ENCODE measurements at regions not wholly inside any gene's neighbourhood (a gene's known extent, or its start where the extent isn't known, plus 50 kb on each side); places are given as distances from the start of the nearest gene placed in this dataset.

DNA sequence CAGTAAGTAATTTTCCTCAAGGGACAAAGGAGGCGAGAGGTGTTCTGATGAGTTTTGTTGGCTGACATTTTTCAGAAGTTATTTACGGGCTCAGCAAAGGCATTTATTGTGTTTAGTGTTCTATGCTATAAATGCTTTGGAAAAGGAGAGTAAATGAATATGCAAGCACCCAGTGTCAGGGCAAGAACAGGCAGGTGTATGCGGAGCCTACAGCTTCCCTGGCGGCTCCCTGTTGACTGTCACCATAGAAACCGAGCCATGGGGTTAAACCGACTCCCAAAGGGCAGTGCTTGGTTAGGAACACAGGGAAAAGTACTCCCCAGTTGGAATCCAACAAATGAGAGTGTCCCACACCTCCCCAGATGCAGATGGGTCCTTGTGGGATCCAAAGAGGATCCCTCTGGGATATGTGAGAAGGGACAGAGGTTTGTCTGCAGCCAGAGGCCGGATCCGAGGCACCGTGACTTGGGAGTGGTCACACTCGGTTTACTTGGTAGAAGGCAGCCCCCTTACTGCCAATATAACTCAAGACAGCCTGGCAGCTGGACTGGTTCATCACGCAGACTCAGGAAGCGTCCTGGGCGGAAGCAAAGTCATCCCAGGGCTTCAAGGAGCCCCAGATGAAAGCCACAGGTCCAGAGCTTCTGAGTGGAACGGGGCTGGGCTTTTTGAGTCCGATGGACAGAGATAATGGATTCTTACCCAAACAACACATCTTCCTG is 329.7 kb downstream of the CTTN start:
- Histone ChIP-seq H3K4me2 (no peak overlapping the region), H3K79me2 (ENCODE audit: low read depth) (no peaks in the 10 kb centered on the region), H3K9me3 (ENCODE audit: insufficient read depth, low read depth) (no peaks in the 10 kb centered on the region), H3K27me3 (ENCODE audit: insufficient read depth, low read depth) (no peaks in the 10 kb centered on the region), H3K4me1 (replicated peaks; ENCODE audit: insufficient read depth) (no peaks in the 10 kb centered on the region), H3K27ac (no peak overlapping the region), H4K20me1 (ENCODE audit: insufficient read depth) (peaks cover 10% of the 10 kb centered on the region), H3K9me2 (ENCODE audit: insufficient read depth) (no peaks in the 10 kb centered on the region), H3K4me3 (no peak overlapping the region), H3K36me3 (ENCODE audit: low read depth) (no peaks in the 10 kb centered on the region), H3F3A (ENCODE audit: insufficient read depth, low read depth) (no peaks in the 10 kb centered on the region), H2AFZ (no peak overlapping the region)
- CTCF ChIA-PET: no interaction called here
- POLR2A ChIA-PET (ENCODE audit: unreplicated experiment): no interaction called here
- TF ChIP-seq EZH2 (IDR thresholded peaks at IDR 0.05; ENCODE audit: low read depth): no peak
- TF ChIP-seq, protein P1, sequence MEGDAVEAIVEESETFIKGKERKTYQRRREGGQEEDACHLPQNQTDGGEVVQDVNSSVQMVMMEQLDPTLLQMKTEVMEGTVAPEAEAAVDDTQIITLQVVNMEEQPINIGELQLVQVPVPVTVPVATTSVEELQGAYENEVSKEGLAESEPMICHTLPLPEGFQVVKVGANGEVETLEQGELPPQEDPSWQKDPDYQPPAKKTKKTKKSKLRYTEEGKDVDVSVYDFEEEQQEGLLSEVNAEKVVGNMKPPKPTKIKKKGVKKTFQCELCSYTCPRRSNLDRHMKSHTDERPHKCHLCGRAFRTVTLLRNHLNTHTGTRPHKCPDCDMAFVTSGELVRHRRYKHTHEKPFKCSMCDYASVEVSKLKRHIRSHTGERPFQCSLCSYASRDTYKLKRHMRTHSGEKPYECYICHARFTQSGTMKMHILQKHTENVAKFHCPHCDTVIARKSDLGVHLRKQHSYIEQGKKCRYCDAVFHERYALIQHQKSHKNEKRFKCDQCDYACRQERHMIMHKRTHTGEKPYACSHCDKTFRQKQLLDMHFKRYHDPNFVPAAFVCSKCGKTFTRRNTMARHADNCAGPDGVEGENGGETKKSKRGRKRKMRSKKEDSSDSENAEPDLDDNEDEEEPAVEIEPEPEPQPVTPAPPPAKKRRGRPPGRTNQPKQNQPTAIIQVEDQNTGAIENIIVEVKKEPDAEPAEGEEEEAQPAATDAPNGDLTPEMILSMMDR (conservative IDR thresholded peaks at IDR 0.05): no peak
- no peak for DNase-seq
- intact Hi-C loops (cut with micrococcal nuclease; ENCODE audit: unreplicated experiment): no loop called here
- BruUV-seq (replicated peaks): no TSS peak

DNA sequence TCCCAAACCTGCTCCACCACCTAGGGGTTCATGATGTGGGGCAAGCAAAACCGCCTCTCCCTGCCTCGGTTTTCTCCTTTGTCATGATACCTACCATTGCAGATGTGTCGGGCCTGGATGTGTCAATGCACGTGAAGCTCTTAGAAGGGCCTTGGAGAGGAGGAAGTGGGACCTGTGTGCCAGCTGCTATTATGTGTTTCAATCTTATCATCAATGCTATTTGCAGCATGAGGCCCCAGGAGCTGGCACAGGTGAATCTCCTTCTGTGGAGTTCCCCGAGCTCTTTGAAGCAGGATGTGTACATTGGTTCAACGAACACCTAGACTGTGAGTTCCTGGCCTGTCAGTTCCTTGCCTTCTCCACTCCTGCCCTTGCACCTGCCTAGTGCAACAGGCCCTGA is 331.6 kb downstream of the CTTN start:
- H4K20me1 ChIP-seq (ENCODE audit: insufficient read depth): peaks cover 10% of the 10 kb centered on the region
- CTCF ChIA-PET: no interaction called here
- no peaks in the 10 kb centered on the region for H3K4me1 ChIP-seq (replicated peaks; ENCODE audit: insufficient read depth)
- H3K79me2 ChIP-seq (ENCODE audit: low read depth): no peaks in the 10 kb centered on the region
- no peak overlapping the region for H3K4me3 ChIP-seq
- H3K27me3 ChIP-seq (ENCODE audit: insufficient read depth, low read depth): no peaks in the 10 kb centered on the region
- TF ChIP-seq, protein P1 (conservative IDR thresholded peaks at IDR 0.05): no peak
- TF ChIP-seq EZH2 (IDR thresholded peaks at IDR 0.05; ENCODE audit: low read depth): no peak
- no peaks in the 10 kb centered on the region for H3K9me3 ChIP-seq (ENCODE audit: insufficient read depth, low read depth)
- no peaks in the 10 kb centered on the region for H3F3A ChIP-seq (ENCODE audit: insufficient read depth, low read depth)
- intact Hi-C loops (cut with micrococcal nuclease; ENCODE audit: unreplicated experiment): no loop called here
- H2AFZ ChIP-seq: no peak overlapping the region
- H3K27ac ChIP-seq: no peak overlapping the region
- no TSS peak for BruUV-seq (replicated peaks)
- H3K36me3 ChIP-seq (ENCODE audit: low read depth): no peaks in the 10 kb centered on the region
- no peaks in the 10 kb centered on the region for H3K9me2 ChIP-seq (ENCODE audit: insufficient read depth)
- no peak overlapping the region for H3K4me2 ChIP-seq
- DNase-seq: no peak
- POLR2A ChIA-PET (ENCODE audit: unreplicated experiment): interaction anchor here (0.7 kb wide), 1 partner anchor 781 kb away, joined by 3 read pairs; no protein-coding TSS in a partner anchor

DNA sequence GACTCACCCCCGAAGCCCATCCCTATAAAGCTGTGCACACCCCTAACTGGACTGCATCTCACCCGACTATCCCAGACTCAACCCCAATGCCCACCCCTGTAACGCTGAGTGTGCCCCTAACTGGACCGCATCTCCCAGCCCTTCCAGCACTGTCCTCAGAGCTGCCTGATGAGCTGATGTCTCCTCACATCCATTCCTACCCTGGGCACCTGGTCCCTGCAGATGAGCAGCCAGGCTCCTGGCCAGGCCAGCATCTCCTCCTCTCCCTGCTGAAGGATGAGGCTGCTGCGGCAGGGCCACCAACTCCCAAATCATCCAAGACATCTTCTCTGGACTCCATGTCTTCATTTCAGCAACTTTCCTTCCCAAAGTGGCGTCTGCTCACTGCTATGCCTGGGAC is 332.1 kb downstream of the CTTN start:
- H3K27ac ChIP-seq: no peak overlapping the region
- no peaks in the 10 kb centered on the region for H3K36me3 ChIP-seq (ENCODE audit: low read depth)
- H3F3A ChIP-seq (ENCODE audit: insufficient read depth, low read depth): no peaks in the 10 kb centered on the region
- H3K4me1 ChIP-seq (replicated peaks; ENCODE audit: insufficient read depth): no peaks in the 10 kb centered on the region
- no peak overlapping the region for H3K4me2 ChIP-seq
- ChIA-PET CTCF (no interaction called here), POLR2A (ENCODE audit: unreplicated experiment) (interaction anchor here (0.7 kb wide), 1 partner anchor 781 kb away, joined by 3 read pairs; no protein-coding TSS in a partner anchor)
- no peaks in the 10 kb centered on the region for H3K9me3 ChIP-seq (ENCODE audit: insufficient read depth, low read depth)
- no peak for TF ChIP-seq EZH2 (IDR thresholded peaks at IDR 0.05; ENCODE audit: low read depth)
- TF ChIP-seq, protein P1 (conservative IDR thresholded peaks at IDR 0.05): no peak
- no peaks in the 10 kb centered on the region for H3K27me3 ChIP-seq (ENCODE audit: insufficient read depth, low read depth)
- no TSS peak for BruUV-seq (replicated peaks)
- H3K4me3 ChIP-seq: no peak overlapping the region
- no peaks in the 10 kb centered on the region for H3K79me2 ChIP-seq (ENCODE audit: low read depth)
- intact Hi-C loops (cut with micrococcal nuclease; ENCODE audit: unreplicated experiment): no loop called here
- H2AFZ ChIP-seq: no peak overlapping the region
- no peaks in the 10 kb centered on the region for H3K9me2 ChIP-seq (ENCODE audit: insufficient read depth)
- H4K20me1 ChIP-seq (ENCODE audit: insufficient read depth): peaks cover 10% of the 10 kb centered on the region
- no peak for DNase-seq
